Heart right ventricle (tissue), 16 donors: ENCODE measurements at regions not wholly inside any gene's neighbourhood (a gene's known extent, or its start where the extent isn't known, plus 50 kb on each side); places are given as distances from the start of the nearest gene placed in this dataset.

ENCODE experiments used
- ATAC-seq, 8 donors: fragments of 200-7000 bp; cut with Tn5 transposase; one replicate each; pipeline ENCODE4 v1.9.1; 2020; ENCODE audit warnings: mild to moderate bottlenecking in 8 of 8, moderate library complexity in 8 of 8, moderate number of reproducible peaks in 1 of 8
- DNase-seq, 2 donors: peaks; one replicate each; pipeline ENCODE4 v3.0.0-alpha.2; 2020
- H3K27ac ChIP-seq, 10 donors: fragments of 200-600 bp; sonication (generic) in 2 of 10; one replicate each; pipeline versions ENCODE4 v1.5.0 to v1.8.0; 2020 to 2022; ENCODE audit warnings: mild to moderate bottlenecking in 3 of 10
- H3K27me3 ChIP-seq, 7 donors: fragments of 200-600 bp; one replicate each; pipeline ENCODE4 v1.8.0; 2021 to 2022; ENCODE audit warnings: mild to moderate bottlenecking in 2 of 7
- H3K36me3 ChIP-seq, 9 donors: fragments of 200-600 bp; sonication (generic) in 1 of 9; one replicate each; pipeline versions ENCODE4 v1.5.0 to v1.8.0; 2020 to 2022; ENCODE audit warnings: mild to moderate bottlenecking in 2 of 9
- H3K4me1 ChIP-seq, 9 donors: fragments of 200-600 bp; sonication (generic) in 1 of 9; one replicate each; pipeline versions ENCODE4 v1.5.0 to v1.8.0; 2020 to 2022; ENCODE audit warnings: mild to moderate bottlenecking in 4 of 9
- H3K4me3 ChIP-seq, 10 donors: fragments of 200-600 bp; sonication (generic) in 2 of 10; one replicate each; pipeline versions ENCODE4 v1.5.0 to v1.8.0; 2020 to 2022; ENCODE audit warnings: mild to moderate bottlenecking in 7 of 10, moderate library complexity in 2 of 10
- H3K9me3 ChIP-seq, 11 donors: fragments of 200-600 bp in 10 of 11; sonication (generic) in 2 of 11; one replicate each; pipeline versions ENCODE4 v1.5.0 to v1.8.0; 2013 to 2022; ENCODE audit warnings: mild to moderate bottlenecking in 2 of 11, control low read depth in 1 of 11, moderate library complexity in 1 of 11
- WGBS, 2 donors: extraction: QIAGEN DNeasy Blood & Tissue Kit; methylation state at CpG; one replicate each; pipeline ENCODE4 v1.1.7; 2013; ENCODE audit warnings: inconsistent platforms in 1 of 2; 5-methylcytosine and 5-hydroxymethylcytosine counted together
- intact Hi-C, 10 donors: fragments of 100-400 bp; cut with DNase I; formaldehyde crosslinking; loops; one replicate each; pipeline versions ENCODE4 v1.11.1 to v1.14.2; 2022
- TF ChIP-seq, protein P1 (sequence below), 9 donors: fragments of 200-600 bp; sonication (generic) in 2 of 9; IDR thresholded peaks; one replicate each; pipeline versions ENCODE4 v1.5.0 to v1.8.0; 2021 to 2022; ENCODE audit warnings: antibody characterized with exemption in 9 of 9, mild to moderate bottlenecking in 5 of 9, moderate library complexity in 1 of 9
- donor health status: Arrhythmogenic right ventricular cardiomyopathy.
- donor health status: ischemic (EF 13 %, LVEDD 7.1; RV severe dilation, severe dysfunction).
- donor health status: healthy with polysubstance abuse.
- donor health status: DM: no; HTN: yes; CAD: no.
- donor health status: DM: no; HTN: no; CAD: no.
- donor health status: ischemic (EF 25% LVEDD 6.9; RV normal size, moderate dysfunction).
- donor health status: ischemic (EF 25% LVEDD 5.7; RV mildly dilated, moderate dysfunction).
- donor health status: healthy.
- donor health status: DM: yes; HTN: yes; CAD: no.
- donor health status: Ischemic cardiomyopathy.
- donor health status: ischemic (EF 35%, LVEDD 5.7; RV mildly dilated, moderate dysfunction).
- donor health status: nonischemic (EF 11% LVEDD 7.7; RV severe dilation, severe dysfunction).
- donor health status: DM: yes; HTN: yes; CAD: no.
- donor health status: PGD.
- donor health status: ischemic (EF 29% LVEDD 5.4; RV normal size, mild dysfunction).
- donor health status: nonischemic (EF 23%, LVEDD 6.1; RV moderate dilation, normal function).

DNA sequence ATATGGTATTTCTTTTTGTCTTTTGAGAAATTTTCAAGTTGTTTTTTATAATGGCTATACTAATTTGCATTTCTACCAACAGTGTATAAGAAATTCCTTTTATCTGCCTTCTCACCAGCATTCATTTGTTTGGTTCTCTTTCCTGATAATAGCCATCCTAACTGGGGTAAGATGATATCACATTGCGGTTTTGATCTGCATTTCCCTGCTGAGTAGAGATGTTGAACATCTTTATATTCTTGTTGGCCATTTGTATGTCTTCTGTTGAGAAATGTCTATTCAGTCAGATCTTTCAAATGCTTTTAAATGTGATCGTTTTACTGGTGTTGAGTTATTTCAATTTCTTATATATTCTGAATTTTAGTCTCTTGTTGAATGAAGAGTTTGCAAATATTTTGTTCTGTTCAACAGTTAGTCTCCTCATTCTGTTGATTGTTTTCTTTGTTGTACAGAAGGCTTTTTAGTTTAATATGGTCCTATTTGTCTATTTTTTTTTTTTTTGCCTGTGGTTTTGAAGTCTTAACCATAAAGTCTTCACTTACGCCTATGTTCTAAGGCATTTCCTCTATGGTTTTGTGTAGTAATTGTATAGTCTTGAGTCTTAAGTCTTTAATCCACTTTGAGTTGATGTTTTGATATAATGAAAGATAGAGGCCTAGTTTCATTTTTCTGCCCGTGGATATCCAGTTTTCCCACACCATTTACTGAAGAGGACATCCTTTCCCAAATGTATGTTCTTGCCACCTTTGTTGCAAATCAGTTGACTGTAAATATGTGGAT is 1566.9 kb downstream of the STIM2 start:
- H3K27me3 ChIP-seq: no peaks in the 10 kb centered on the region
- H3K4me3 ChIP-seq: no peak overlapping the region
- TF ChIP-seq, protein P1, sequence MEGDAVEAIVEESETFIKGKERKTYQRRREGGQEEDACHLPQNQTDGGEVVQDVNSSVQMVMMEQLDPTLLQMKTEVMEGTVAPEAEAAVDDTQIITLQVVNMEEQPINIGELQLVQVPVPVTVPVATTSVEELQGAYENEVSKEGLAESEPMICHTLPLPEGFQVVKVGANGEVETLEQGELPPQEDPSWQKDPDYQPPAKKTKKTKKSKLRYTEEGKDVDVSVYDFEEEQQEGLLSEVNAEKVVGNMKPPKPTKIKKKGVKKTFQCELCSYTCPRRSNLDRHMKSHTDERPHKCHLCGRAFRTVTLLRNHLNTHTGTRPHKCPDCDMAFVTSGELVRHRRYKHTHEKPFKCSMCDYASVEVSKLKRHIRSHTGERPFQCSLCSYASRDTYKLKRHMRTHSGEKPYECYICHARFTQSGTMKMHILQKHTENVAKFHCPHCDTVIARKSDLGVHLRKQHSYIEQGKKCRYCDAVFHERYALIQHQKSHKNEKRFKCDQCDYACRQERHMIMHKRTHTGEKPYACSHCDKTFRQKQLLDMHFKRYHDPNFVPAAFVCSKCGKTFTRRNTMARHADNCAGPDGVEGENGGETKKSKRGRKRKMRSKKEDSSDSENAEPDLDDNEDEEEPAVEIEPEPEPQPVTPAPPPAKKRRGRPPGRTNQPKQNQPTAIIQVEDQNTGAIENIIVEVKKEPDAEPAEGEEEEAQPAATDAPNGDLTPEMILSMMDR (IDR thresholded peaks at IDR 0.05): no peak
- no peaks in the 10 kb centered on the region for H3K4me1 ChIP-seq
- intact Hi-C loops: no loop called here
- ATAC-seq: no peak
- H3K36me3 ChIP-seq: no peaks in the 10 kb centered on the region
- WGBS, 2 donors: 82 to 84% methylated on average over 4 of the region's 4 CpGs
- H3K27ac ChIP-seq: no peak overlapping the region
- no peak for DNase-seq
- H3K9me3 ChIP-seq: peaks cover 0 to 10% (median 0%) of the 10 kb centered on the region in 11 donors

DNA sequence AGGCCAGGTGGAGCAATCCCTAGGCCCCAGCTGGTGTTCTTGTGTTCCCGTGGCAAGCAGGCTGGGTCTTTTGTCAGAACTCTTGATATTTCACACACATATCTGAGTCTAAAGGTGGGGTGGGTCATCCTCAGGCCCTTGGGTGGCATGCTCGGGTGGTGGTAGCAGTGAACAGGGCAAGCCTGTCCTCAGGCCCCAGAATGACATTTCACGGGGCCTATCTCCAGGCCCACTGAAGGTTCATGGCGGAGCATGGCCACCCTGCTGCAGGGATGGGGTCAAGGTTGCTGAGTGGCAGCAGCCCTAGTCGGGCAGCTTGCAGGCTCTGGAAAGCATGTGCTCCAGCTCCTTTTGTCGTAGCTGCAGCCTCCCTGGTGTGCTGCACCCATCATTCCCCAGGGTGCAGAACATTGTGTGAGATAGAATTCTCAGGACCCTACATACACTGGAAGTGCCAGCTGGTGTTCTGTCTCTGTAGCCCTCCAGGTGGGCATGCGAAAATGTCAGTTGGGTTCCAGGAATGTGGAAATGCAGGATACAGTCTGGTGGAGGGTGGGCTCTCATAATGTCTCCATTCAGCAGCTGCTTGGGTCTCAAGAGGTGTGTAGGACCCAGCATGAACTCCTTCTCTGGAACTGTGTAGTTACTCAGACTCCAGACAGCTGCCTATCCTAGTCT is 1571.8 kb downstream of the STIM2 start:
- WGBS, 2 donors: 88 to 91% methylated on average over 7 of the region's 7 CpGs
- TF ChIP-seq, protein P1 (IDR thresholded peaks at IDR 0.05): no peak

DNA sequence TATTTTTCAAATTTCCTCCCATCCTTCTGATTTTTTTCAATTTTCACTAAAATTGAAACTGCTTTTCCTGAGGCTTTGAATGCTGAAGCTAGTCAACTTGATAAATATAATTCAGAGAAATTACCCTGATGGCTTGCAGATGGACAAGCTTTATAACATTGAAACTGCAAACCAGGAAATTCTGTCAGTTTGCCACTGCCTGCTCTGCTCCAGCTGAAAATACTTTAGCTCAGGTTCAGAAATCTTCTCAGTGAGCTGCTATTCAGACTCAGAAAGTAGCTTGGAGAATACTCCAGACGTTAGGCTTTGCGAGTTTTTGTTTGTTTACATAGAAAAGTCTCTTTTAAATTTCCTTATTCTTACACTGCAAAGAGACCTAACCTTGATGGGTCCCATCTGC is 1574.7 kb downstream of the STIM2 start:
- Histone ChIP-seq H3K36me3 (no peaks in the 10 kb centered on the region), H3K4me1 (no peaks in the 10 kb centered on the region), H3K9me3 (no peaks in the 10 kb centered on the region), H3K27ac (no peak overlapping the region), H3K27me3 (no peaks in the 10 kb centered on the region), H3K4me3 (no peak overlapping the region)
- intact Hi-C loops: no loop called here
- ATAC-seq: no peak
- 39 to 43% methylated on average over 2 of the region's 2 CpGs for WGBS, 2 donors
- DNase-seq: no peak
- TF ChIP-seq, protein P1 (IDR thresholded peaks at IDR 0.05): no peak

More for the DNA sequence above, 1571.8 kb downstream of the STIM2 start:
- Histone ChIP-seq H3K36me3 (no peaks in the 10 kb centered on the region), H3K27ac (no peak overlapping the region), H3K27me3 (no peaks in the 10 kb centered on the region), H3K4me1 (no peaks in the 10 kb centered on the region), H3K9me3 (no peaks in the 10 kb centered on the region), H3K4me3 (no peak overlapping the region)
- no peak for ATAC-seq
- DNase-seq: no peak
- intact Hi-C loops: no loop called here

DNA sequence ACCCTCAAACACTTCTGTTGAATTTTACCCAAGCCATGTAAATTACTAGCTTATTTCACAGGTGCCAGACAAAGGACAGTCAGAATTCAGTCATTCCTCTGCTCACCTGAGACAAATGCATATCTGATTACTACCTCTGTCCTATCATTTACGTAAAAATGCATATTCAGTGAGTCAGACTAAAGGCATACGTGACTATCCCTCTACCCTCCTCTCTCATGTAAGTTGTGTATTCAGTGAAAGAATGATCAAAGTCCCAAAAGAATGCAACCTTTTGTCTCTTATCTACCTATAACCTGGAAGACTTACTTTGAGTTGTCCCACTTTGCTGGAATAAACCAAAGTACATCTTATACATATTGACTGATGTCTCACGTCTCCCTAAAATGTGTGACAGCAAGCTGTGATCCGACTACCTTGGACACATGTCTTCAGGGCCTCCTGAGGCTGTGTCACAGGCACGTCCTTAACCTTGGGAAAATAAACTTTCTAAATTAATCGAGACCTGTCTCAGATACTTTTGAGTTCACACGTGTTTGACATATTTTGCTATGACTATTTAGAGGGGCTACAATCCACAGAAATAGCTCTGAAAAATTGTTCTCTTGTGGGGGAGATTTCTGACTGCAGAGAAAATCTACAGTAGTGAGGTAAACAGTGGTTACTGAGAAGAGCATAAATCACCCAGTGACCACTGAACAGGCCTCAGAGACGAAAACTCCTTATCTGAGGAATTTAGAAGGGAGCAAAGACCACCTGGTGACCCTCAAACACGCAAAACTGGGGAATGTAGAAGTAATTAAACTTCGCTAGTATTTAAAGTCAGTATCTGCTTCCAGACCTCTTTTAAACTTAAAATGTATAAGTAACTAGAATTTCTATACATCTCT is 1575.8 kb downstream of the STIM2 start:
- 66 to 67% methylated on average over 10 of the region's 10 CpGs for WGBS, 2 donors

More for the DNA sequence above, 1575.8 kb downstream of the STIM2 start:
- Histone ChIP-seq H3K27ac (no peak overlapping the region), H3K36me3 (no peaks in the 10 kb centered on the region), H3K4me3 (no peak overlapping the region), H3K4me1 (no peaks in the 10 kb centered on the region), H3K9me3 (no peaks in the 10 kb centered on the region), H3K27me3 (no peaks in the 10 kb centered on the region)
- no peak for DNase-seq
- no peak for ATAC-seq
- TF ChIP-seq, protein P1 (IDR thresholded peaks at IDR 0.05): no peak
- intact Hi-C loops: no loop called here
